ENCODE measurements at regions not wholly inside any gene's neighbourhood (a gene's known extent, or its start where the extent isn't known, plus 50 kb on each side); places are given as distances from the start of the nearest gene placed in this dataset.

GRCh38 chr14:34201909-34202637 lies 251.2 kb upstream of the EGLN3 start:
- no peak overlapping the region for H3K4me3 ChIP-seq (ENCODE audit: low read depth, low read length)
- TF ChIP-seq, protein P1, sequence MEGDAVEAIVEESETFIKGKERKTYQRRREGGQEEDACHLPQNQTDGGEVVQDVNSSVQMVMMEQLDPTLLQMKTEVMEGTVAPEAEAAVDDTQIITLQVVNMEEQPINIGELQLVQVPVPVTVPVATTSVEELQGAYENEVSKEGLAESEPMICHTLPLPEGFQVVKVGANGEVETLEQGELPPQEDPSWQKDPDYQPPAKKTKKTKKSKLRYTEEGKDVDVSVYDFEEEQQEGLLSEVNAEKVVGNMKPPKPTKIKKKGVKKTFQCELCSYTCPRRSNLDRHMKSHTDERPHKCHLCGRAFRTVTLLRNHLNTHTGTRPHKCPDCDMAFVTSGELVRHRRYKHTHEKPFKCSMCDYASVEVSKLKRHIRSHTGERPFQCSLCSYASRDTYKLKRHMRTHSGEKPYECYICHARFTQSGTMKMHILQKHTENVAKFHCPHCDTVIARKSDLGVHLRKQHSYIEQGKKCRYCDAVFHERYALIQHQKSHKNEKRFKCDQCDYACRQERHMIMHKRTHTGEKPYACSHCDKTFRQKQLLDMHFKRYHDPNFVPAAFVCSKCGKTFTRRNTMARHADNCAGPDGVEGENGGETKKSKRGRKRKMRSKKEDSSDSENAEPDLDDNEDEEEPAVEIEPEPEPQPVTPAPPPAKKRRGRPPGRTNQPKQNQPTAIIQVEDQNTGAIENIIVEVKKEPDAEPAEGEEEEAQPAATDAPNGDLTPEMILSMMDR (IDR thresholded peaks at IDR 0.05; ENCODE audit: borderline replicate concordance, insufficient read depth, low read depth, low read length): no peak

DNA sequence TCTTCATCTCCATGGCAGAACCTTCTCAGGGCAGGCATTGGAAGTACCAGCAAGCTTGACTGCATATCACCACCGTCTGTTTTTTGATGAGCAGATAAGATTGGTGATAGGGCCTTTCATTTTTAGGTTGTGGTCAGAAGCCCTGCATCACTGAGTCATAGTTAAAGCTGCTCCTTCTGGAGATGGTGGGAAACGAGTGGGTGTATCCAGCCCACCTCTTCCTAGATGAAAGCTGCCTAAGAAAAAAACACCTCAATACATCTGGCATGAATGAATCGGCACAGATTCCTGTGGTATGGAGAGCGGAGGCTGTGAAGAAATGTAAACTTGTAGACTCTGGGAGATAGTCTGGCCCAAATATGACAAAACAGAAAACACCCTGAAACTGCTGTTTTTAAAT lies 248.7 kb upstream of the EGLN3 start:
- TF ChIP-seq, protein P1 (IDR thresholded peaks at IDR 0.05; ENCODE audit: borderline replicate concordance, insufficient read depth, low read depth, low read length): no peak

DNA sequence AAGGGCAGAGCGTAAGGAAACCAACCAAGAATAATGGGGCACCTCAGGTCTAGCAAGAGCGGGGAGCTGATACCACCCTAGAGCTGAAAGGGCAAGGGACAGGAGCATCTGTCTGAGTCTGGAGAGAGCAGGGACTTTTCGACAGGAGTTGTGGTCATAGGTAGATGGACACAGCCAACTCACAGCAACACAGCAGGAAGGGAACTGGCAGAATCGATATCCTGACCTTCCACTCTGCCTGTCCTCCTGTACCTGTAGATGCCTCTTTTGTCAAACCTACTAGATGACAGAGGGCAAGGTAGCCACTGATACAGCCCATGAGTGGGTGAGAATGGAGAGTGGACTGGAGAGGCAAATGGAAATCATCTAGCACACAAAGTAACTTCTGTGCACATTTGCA lies 247.2 kb upstream of the EGLN3 start:
- no peak overlapping the region for H3K4me3 ChIP-seq (ENCODE audit: low read depth, low read length)
- TF ChIP-seq, protein P1 (IDR thresholded peaks at IDR 0.05; ENCODE audit: borderline replicate concordance, insufficient read depth, low read depth, low read length): no peak

More for the DNA sequence above, 248.7 kb upstream of the EGLN3 start:
- no peak overlapping the region for H3K4me3 ChIP-seq (ENCODE audit: low read depth, low read length)

DNA sequence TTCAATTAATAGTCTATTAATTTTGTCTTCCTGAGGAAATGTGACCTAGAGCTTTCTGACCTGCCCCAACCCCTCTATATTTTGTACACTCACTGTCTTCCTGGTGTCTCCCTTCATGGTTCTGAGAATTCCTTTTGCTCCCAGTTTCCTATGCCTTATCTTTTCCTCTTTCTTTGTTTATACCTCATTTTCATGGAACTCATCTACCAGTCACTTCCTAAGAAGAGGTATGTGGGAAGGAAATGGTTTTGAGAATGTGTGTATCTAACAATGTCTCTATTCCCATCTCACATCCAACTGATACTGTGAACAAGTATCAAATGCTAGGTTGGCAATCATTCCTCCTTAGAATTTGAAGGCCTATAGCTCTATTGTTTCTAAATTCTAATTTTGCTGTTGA lies 245.1 kb upstream of the EGLN3 start:
- TF ChIP-seq, protein P1 (IDR thresholded peaks at IDR 0.05; ENCODE audit: borderline replicate concordance, insufficient read depth, low read depth, low read length): no peak

GRCh38 chr14:34190717-34191116 lies 239.8 kb upstream of the EGLN3 start:
- no peak overlapping the region for H3K4me3 ChIP-seq (ENCODE audit: low read depth, low read length)
- TF ChIP-seq, protein P1 (IDR thresholded peaks at IDR 0.05; ENCODE audit: borderline replicate concordance, insufficient read depth, low read depth, low read length): no peak

More for the DNA sequence above, 245.1 kb upstream of the EGLN3 start:
- no peak overlapping the region for H3K4me3 ChIP-seq (ENCODE audit: low read depth, low read length)

DNA sequence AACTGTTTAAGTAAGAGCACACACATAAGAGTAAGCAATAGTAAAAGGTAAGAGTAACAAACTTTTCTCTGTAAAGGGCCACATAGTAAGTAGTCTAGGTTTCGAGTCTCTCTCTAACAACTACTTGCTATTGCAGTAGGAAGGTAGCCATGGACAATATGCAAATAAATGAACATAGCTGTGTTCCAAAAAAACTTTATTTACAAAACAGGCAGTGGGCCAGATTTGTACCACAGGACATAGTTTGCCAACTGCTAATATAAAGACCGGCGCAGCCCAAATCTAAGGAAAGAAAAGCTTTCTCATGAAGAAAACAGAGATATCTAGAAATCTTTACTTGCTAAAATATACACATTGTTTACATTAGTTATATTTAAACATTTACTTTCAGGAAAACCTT lies 239.0 kb upstream of the EGLN3 start:
- no peak overlapping the region for H3K4me3 ChIP-seq (ENCODE audit: low read depth, low read length)
- TF ChIP-seq, protein P1 (IDR thresholded peaks at IDR 0.05; ENCODE audit: borderline replicate concordance, insufficient read depth, low read depth, low read length): no peak

- H3K4me3 ChIP-seq (ENCODE audit: low read depth, low read length): no peak overlapping the region
- TF ChIP-seq, protein P1 (IDR thresholded peaks at IDR 0.05; ENCODE audit: borderline replicate concordance, insufficient read depth, low read depth, low read length): no peak
Observed at GRCh38 chr14:34187519-34188044, 236.7 kb upstream of the EGLN3 start.
